Upper lobe of left lung (tissue), 6 donors: ENCODE measurements at regions not wholly inside any gene's neighbourhood (a gene's known extent, or its start where the extent isn't known, plus 50 kb on each side); places are given as distances from the start of the nearest gene placed in this dataset.
"Not testable (repeated sequence)": the region's sequence is repeated elsewhere in the genome, so short reads cannot be mapped to it uniquely, and the experiment has no call there.

Experiments
- ATAC-seq, 2 donors: fragments of 200-7000 bp; cut with Tn5 transposase; one replicate each; pipeline ENCODE4 v1.9.1; 2022; ENCODE audit warnings: mild to moderate bottlenecking in 2 of 2, moderate library complexity in 2 of 2; ENCODE audit not compliant: low FRiP score in 2 of 2
- DNase-seq, 2 donors: peaks; one replicate each; pipeline ENCODE4 v3.0.0-alpha.2; 2019 to 2020
- H3K27ac ChIP-seq, 4 donors: fragments of 200-600 bp; sonication (generic); one replicate each; pipeline ENCODE4 v1.5.1; 2016 to 2019
- H3K27me3 ChIP-seq, 4 donors: fragments of 200-600 bp; sonication (generic); one replicate each; pipeline ENCODE4 v1.5.1; 2017 to 2019
- H3K36me3 ChIP-seq, 4 donors: fragments of 200-600 bp; sonication (generic); one replicate each; pipeline ENCODE4 v1.5.1; 2016 to 2019
- H3K4me1 ChIP-seq, 4 donors: fragments of 200-600 bp; sonication (generic); one replicate each; pipeline ENCODE4 v1.5.1; 2018 to 2019
- H3K4me3 ChIP-seq, 4 donors: fragments of 200-600 bp; sonication (generic); one replicate each; pipeline ENCODE4 v1.5.1; 2017 to 2019; ENCODE audit warnings: mild to moderate bottlenecking in 2 of 4, moderate library complexity in 1 of 4
- H3K9me3 ChIP-seq, 4 donors: fragments of 200-600 bp; sonication (generic); one replicate each; pipeline ENCODE4 v1.5.1; 2018 to 2019
- EP300 ChIP-seq, 4 donors: sonication (generic); formaldehyde crosslinking; IDR thresholded peaks; one replicate each; pipeline ENCODE4 v1.5.1; 2017; ENCODE audit warnings: antibody characterized with exemption in 4 of 4, control low read depth in 2 of 4
- POLR2A ChIP-seq, 4 donors: fragments of 450-650 bp; IDR thresholded peaks; one replicate each; pipeline ENCODE4 v1.5.1; 2016 to 2017; ENCODE audit warnings: antibody characterized with exemption in 4 of 4, mild to moderate bottlenecking in 2 of 4
- POLR2AphosphoS5 ChIP-seq, 2 donors: sonication (generic); formaldehyde crosslinking; IDR thresholded peaks; one replicate each; pipeline ENCODE4 v1.5.1; 2017; ENCODE audit warnings: antibody characterized with exemption in 2 of 2
- WGBS, 2 donors: methylation state at CpG; one replicate each; pipeline ENCODE4 v1.1.5; 2017 to 2018; 5-methylcytosine and 5-hydroxymethylcytosine counted together
- TF ChIP-seq, protein P1 (sequence below), 6 experiments: fragments of 450-650 bp in 4 of 6; fragments of 200-600 bp in 2 of 6; sonication (generic) in 2 of 6; IDR thresholded peaks; one replicate each; pipeline ENCODE4 v1.5.1; 2016 to 2019; ENCODE audit warnings: antibody characterized with exemption in 6 of 6
- donor health status: DM: no; HTN: no; CAD: no; lungs with moderate emphysema.
- donor health status: DM: no; HTN: yes; CAD: no; lungs with severe emphysema.

DNA sequence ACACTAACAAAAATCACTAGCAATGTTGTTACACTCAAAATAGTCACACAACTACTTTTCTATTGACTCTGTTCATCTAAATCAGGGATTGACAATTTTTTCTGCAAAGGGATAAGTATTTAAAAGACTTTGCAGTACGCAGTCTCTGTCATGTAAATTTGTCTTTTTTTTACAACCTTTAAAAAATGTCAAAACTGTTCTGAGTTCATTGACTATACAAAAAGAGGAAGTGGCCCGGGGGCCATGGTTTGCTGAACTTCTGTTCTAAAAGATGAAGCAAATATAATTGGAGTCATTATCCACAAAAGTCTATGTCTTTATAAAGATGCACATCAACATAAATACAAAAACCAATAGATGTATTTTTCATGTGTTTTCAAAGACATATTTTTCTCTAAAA lies 1310.3 kb downstream of the RPA4 start:
- WGBS, 2 donors = 66 to 68% methylated on average over 2 of the region's 2 CpGs
- H3K27me3 ChIP-seq = no peaks in the 10 kb centered on the region
- ATAC-seq = no peak

DNA sequence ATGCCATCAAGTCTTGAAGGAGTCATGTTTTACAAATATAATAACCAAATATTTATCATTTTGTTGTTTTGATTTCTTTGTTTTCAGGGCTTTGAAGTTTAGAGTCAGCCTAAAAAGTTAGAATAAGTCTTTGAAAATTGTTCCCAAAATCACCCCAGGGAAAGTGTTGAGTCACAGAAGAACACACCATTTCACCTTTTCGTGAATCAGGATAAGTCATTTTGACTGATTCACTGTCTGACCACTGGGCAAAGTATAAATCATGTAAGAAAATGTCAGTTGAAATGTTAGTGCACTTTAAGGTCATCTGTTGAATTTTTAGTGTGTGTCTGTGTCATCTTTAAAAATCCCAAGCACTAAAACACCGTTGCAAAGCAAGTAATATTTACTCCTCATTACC lies 1320.1 kb downstream of the RPA4 start:
- H3K27ac ChIP-seq = no peak overlapping the region
- H3K4me3 ChIP-seq = no peak overlapping the region
- no peaks in the 10 kb centered on the region for H3K36me3 ChIP-seq
- TF ChIP-seq, protein P1, sequence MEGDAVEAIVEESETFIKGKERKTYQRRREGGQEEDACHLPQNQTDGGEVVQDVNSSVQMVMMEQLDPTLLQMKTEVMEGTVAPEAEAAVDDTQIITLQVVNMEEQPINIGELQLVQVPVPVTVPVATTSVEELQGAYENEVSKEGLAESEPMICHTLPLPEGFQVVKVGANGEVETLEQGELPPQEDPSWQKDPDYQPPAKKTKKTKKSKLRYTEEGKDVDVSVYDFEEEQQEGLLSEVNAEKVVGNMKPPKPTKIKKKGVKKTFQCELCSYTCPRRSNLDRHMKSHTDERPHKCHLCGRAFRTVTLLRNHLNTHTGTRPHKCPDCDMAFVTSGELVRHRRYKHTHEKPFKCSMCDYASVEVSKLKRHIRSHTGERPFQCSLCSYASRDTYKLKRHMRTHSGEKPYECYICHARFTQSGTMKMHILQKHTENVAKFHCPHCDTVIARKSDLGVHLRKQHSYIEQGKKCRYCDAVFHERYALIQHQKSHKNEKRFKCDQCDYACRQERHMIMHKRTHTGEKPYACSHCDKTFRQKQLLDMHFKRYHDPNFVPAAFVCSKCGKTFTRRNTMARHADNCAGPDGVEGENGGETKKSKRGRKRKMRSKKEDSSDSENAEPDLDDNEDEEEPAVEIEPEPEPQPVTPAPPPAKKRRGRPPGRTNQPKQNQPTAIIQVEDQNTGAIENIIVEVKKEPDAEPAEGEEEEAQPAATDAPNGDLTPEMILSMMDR (IDR thresholded peaks at IDR 0.05) = no peak
- TF ChIP-seq POLR2A (IDR thresholded peaks at IDR 0.05) (no peak), POLR2AphosphoS5 (IDR thresholded peaks at IDR 0.05) (no peak), EP300 (IDR thresholded peaks at IDR 0.05) (no peak)
- H3K4me1 ChIP-seq = no peaks in the 10 kb centered on the region
- H3K27me3 ChIP-seq = no peaks in the 10 kb centered on the region
- no peaks in the 10 kb centered on the region for H3K9me3 ChIP-seq
- no peak for DNase-seq
- no peak for ATAC-seq
- WGBS, 2 donors = 57 to 73% methylated on average over 2 of the region's 2 CpGs

More for the DNA sequence above, 1310.3 kb downstream of the RPA4 start:
- H3K36me3 ChIP-seq = no peaks in the 10 kb centered on the region
- TF ChIP-seq POLR2A (IDR thresholded peaks at IDR 0.05) (no peak), EP300 (IDR thresholded peaks at IDR 0.05) (no peak), POLR2AphosphoS5 (IDR thresholded peaks at IDR 0.05) (no peak)
- TF ChIP-seq, protein P1 (IDR thresholded peaks at IDR 0.05) = no peak
- H3K27ac ChIP-seq = no peak overlapping the region
- H3K4me3 ChIP-seq = no peak overlapping the region
- no peak for DNase-seq
- H3K4me1 ChIP-seq = no peaks in the 10 kb centered on the region
- H3K9me3 ChIP-seq = no peaks in the 10 kb centered on the region

DNA sequence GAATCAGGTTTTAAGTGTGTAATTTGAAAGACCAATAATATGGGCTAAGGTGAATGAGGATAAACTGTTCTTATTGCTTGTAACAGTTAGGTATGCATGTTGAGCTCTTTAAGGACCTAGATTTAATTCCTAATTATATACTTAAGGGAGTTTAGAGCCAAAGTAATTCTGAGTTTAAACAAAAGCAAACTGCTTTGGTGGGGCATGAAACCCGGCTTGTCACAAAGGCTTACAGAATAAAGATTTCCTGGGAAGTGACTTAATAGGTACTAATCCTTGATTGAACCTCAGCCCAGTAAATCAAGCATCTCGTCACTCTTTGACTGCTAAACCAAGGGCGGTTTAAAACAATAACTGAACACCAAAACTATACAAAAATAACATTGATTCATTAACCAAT lies 1324.2 kb downstream of the RPA4 start:
- WGBS, 2 donors = 77 to 78% methylated on average over 3 of the region's 3 CpGs
- DNase-seq = no peak
- Histone ChIP-seq H3K4me3 (no peak overlapping the region), H3K36me3 (no peaks in the 10 kb centered on the region), H3K9me3 (no peaks in the 10 kb centered on the region), H3K27me3 (no peaks in the 10 kb centered on the region), H3K4me1 (no peaks in the 10 kb centered on the region), H3K27ac (no peak overlapping the region)
- ATAC-seq = no peak
- no peak for TF ChIP-seq POLR2A (IDR thresholded peaks at IDR 0.05)
- TF ChIP-seq POLR2AphosphoS5 (IDR thresholded peaks at IDR 0.05) = no peak
- no peak for TF ChIP-seq EP300 (IDR thresholded peaks at IDR 0.05)

GRCh38 chrX:98231003-98231402 lies 1347.3 kb downstream of the RPA4 start:
- H3K27me3 ChIP-seq = no peaks in the 10 kb centered on the region

DNA sequence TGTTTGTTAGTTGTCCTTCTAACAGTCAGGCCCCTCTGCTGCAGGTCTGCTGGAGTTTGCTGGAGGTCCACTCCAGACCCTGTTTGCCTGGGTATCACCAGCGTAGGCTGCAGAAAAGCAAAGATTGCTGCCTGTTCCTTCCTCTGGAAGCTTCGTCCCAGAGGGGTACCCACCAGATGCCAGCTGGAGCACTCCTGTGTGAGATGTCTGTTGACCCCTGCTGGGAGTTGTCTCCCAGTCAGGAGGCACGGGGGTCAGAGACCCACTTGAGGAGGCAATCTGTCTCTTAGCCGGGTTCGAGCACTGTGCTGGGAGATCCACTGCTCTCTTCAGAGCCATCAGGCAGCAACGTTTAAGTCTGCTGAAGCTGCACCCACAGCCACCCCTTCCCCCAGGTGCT lies 1356.4 kb downstream of the RPA4 start:
- H3K27ac ChIP-seq, H3K4me1 ChIP-seq, DNase-seq, H3K27me3 ChIP-seq, H3K36me3 ChIP-seq, H3K9me3 ChIP-seq, H3K4me3 ChIP-seq, ATAC-seq: not testable (repeated sequence)
- WGBS, 2 donors = 80 to 100% methylated on average over 1 to 6 of the region's 6 CpGs

More at GRCh38 chrX:98231003-98231402, 1347.3 kb downstream of the RPA4 start:
- no peak overlapping the region for H3K4me3 ChIP-seq
- DNase-seq (no peak), ATAC-seq (no peak)
- H3K4me1 ChIP-seq = no peaks in the 10 kb centered on the region
- TF ChIP-seq POLR2A (IDR thresholded peaks at IDR 0.05) = no peak
- H3K9me3 ChIP-seq = no peaks in the 10 kb centered on the region
- no peaks in the 10 kb centered on the region for H3K36me3 ChIP-seq
- H3K27ac ChIP-seq = no peak overlapping the region

- no peak for DNase-seq
- H3K9me3 ChIP-seq = no peaks in the 10 kb centered on the region
- H3K27me3 ChIP-seq = no peaks in the 10 kb centered on the region
- no peak for TF ChIP-seq EP300 (IDR thresholded peaks at IDR 0.05)
- TF ChIP-seq POLR2AphosphoS5 (IDR thresholded peaks at IDR 0.05) = no peak
- H3K4me3 ChIP-seq = no peak overlapping the region
- no peaks in the 10 kb centered on the region for H3K4me1 ChIP-seq
- no peak overlapping the region for H3K27ac ChIP-seq
- no peaks in the 10 kb centered on the region for H3K36me3 ChIP-seq
- no peak for ATAC-seq
Observed at GRCh38 chrX:98263135-98263534, 1379.4 kb downstream of the RPA4 start.

GRCh38 chrX:98289726-98290125 lies 1406.0 kb downstream of the RPA4 start:
- Histone ChIP-seq H3K27ac (no peak overlapping the region), H3K4me1 (no peaks in the 10 kb centered on the region), H3K9me3 (no peaks in the 10 kb centered on the region), H3K4me3 (no peak overlapping the region), H3K27me3 (no peaks in the 10 kb centered on the region), H3K36me3 (no peaks in the 10 kb centered on the region)
- ATAC-seq (no peak), DNase-seq (no peak)
- TF ChIP-seq EP300 (IDR thresholded peaks at IDR 0.05) (no peak), POLR2AphosphoS5 (IDR thresholded peaks at IDR 0.05) (no peak), POLR2A (IDR thresholded peaks at IDR 0.05) (no peak)
- TF ChIP-seq, protein P1 (IDR thresholded peaks at IDR 0.05) = no peak
